ENCODE measurements at regions not wholly inside any gene's neighbourhood (a gene's known extent, or its start where the extent isn't known, plus 50 kb on each side); places are given as distances from the start of the nearest gene placed in this dataset.

GRCh38 chr4:155434366-155434765 lies 57.6 kb upstream of the MAP9 start:
- ATAC-seq (no peak), DNase-seq (ENCODE audit: missing footprints) (no peak)
- intact Hi-C loops (cut with DNase I): no loop called here

GRCh38 chr4:155433636-155434360 lies 57.0 kb upstream of the MAP9 start:
- intact Hi-C loops (cut with DNase I): no loop called here
- DNase-seq (ENCODE audit: missing footprints) (no peak), ATAC-seq (no peak)

- DNase-seq (ENCODE audit: missing footprints): no peak
- intact Hi-C loops (cut with DNase I): no loop called here
- no peak for ATAC-seq
Observed at GRCh38 chr4:155430895-155431795, 54.4 kb upstream of the MAP9 start.

GRCh38 chr4:155428128-155428527 lies 51.4 kb upstream of the MAP9 start:
- DNase-seq (ENCODE audit: missing footprints): no peak
- intact Hi-C loops (cut with DNase I): no loop called here
- peak; percentile 89 for ATAC-seq

- intact Hi-C loops (cut with DNase I): no loop called here
- ATAC-seq: no peak
- no peak for DNase-seq (ENCODE audit: missing footprints)
Observed at GRCh38 chr4:155426953-155427352, 50.2 kb upstream of the MAP9 start.
